Transverse colon (tissue), 4 donors: ENCODE measurements at regions not wholly inside any gene's neighbourhood (a gene's known extent, or its start where the extent isn't known, plus 50 kb on each side); places are given as distances from the start of the nearest gene placed in this dataset.

Experiments used
- DNase-seq: peaks from one replicate; pipeline ENCODE4 v3.0.0-alpha.2; 2019
- H3K27ac ChIP-seq, 4 donors: fragments of 200-600 bp; sonication (generic); 2 replicates each; pipeline ENCODE4 v1.5.1; 2016 to 2018; ENCODE audit warnings: inconsistent platforms in 4 of 4
- H3K27me3 ChIP-seq: fragments of 200-600 bp; sonication (generic); 2 replicates; pipeline ENCODE4 v1.5.1; 2017; ENCODE audit warnings: inconsistent platforms
- H3K36me3 ChIP-seq, 4 donors: fragments of 200-600 bp; sonication (generic); 2 replicates each; pipeline ENCODE4 v1.5.1; 2017 to 2019; ENCODE audit warnings: inconsistent platforms in 4 of 4
- H3K4me1 ChIP-seq, 4 donors: fragments of 200-600 bp; sonication (generic); 2 replicates each; pipeline ENCODE4 v1.5.1; 2017 to 2020; ENCODE audit warnings: inconsistent platforms in 4 of 4
- H3K4me3 ChIP-seq, 4 donors: fragments of 200-600 bp; sonication (generic); 1 replicate in 1 of 4; 2 replicates in 3 of 4; pipeline versions ENCODE4 v1.5.1 to v1.6.1; 2017 to 2019; ENCODE audit warnings: inconsistent platforms in 4 of 4
- H3K9me3 ChIP-seq, 2 donors: fragments of 200-600 bp; sonication (generic); 2 replicates each; pipeline ENCODE4 v1.5.1; 2017 to 2019; ENCODE audit warnings: inconsistent platforms in 2 of 2
- CTCF ChIP-seq, 5 experiments: fragments of 200-600 bp in 3 of 5; fragments of 450-650 bp in 2 of 5; sonication (generic) in 3 of 5; IDR thresholded peaks; 1 replicate in 2 of 5; 2 replicates in 3 of 5; pipeline ENCODE4 v1.5.1; 2016 to 2017; ENCODE audit warnings: antibody characterized with exemption in 5 of 5, inconsistent platforms in 3 of 5, mild to moderate bottlenecking in 2 of 5, moderate library complexity in 1 of 5
- EP300 ChIP-seq: sonication (generic); formaldehyde crosslinking; IDR thresholded peaks from one replicate; pipeline ENCODE4 v1.6.1; 2017; ENCODE audit warnings: antibody characterized with exemption, low read depth
- POLR2A ChIP-seq: fragments of 450-650 bp; IDR thresholded peaks from one replicate; pipeline ENCODE4 v1.6.1; 2016; ENCODE audit warnings: antibody characterized with exemption, mild to moderate bottlenecking, moderate library complexity
- POLR2AphosphoS5 ChIP-seq, 3 donors: sonication (generic); formaldehyde crosslinking; IDR thresholded peaks; one replicate each; pipeline ENCODE4 v1.6.1; 2016; ENCODE audit warnings: antibody characterized with exemption in 3 of 3
- WGBS, 2 donors: methylation state at CpG; one replicate each; pipeline ENCODE4 v1.1.5; 2018; ENCODE audit warnings: low coverage in 1 of 2; 5-methylcytosine and 5-hydroxymethylcytosine counted together
- in situ Hi-C, 4 donors: fragments of 200-750 bp; cut with MboI; loops; one replicate each; pipeline versions ENCODE4 v1.15.0 to v1.15.1; 2017; ENCODE audit warnings: low sequenced_read_pairs in 3 of 4, low pct_ligation_motif_present in 1 of 4, low pct_unique_long_range_greater_than_20kb in 1 of 4
- intact Hi-C: fragments of 100-400 bp; cut with DNase I; formaldehyde crosslinking; loops from one replicate; pipeline ENCODE4 v1.15.1; 2023; ENCODE audit warnings: low total_unique reads

- no peak for DNase-seq
- no peak overlapping the region for H3K4me3 ChIP-seq
- 81% methylated on average over 5 to 8 of the region's 8 CpGs for WGBS, 2 donors
- peak overlapping the region in 1 of 4 donors; percentile 53 for H3K27ac ChIP-seq
- peak in 1 of 5 experiments; percentile 39 for TF ChIP-seq CTCF (IDR thresholded peaks at IDR 0.05)
- no peak for TF ChIP-seq POLR2AphosphoS5 (IDR thresholded peaks at IDR 0.05)
- H3K27me3 ChIP-seq: no peaks in the 10 kb centered on the region
- in situ Hi-C loops: no loop called here
- peaks cover 12 to 51% (median 35%) of the 10 kb centered on the region in 4 donors for H3K4me1 ChIP-seq
- H3K9me3 ChIP-seq: no peaks in the 10 kb centered on the region
- no peaks in the 10 kb centered on the region for H3K36me3 ChIP-seq
- intact Hi-C loops: no loop called here
Measured at GRCh38 chr2:47266939-47267710, 90.8 kb upstream of the CALM2 start.

DNA sequence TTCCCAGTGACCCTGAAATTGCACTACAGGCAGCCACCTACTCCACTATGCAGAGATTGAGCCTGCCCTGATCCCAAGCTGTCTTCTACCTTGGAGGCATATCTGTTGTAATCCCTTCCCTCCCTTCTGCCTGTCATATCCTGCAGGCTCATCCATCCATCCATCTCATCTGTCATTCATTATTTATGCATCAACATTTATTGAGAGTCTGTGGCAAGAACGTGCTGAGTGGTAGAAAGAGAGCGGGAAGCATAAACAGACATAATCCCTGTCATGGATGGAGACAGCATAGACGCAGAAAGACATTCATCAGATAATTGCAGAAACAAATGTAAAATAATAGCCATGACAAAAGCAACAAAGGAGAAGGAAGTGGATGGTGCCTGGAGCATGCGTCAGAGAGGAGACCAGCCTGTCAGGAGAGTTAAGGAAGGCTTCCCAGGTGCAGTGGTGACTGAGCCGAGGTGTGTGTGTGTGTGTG lies 89.5 kb upstream of the CALM2 start:
- Histone ChIP-seq H3K4me1 (peaks cover 8 to 38% (median 26%) of the 10 kb centered on the region in 4 donors), H3K4me3 (no peak overlapping the region), H3K9me3 (no peaks in the 10 kb centered on the region), H3K36me3 (no peaks in the 10 kb centered on the region), H3K27ac (no peak overlapping the region), H3K27me3 (no peaks in the 10 kb centered on the region)
- DNase-seq: no peak
- 54 to 62% methylated on average over 5 of the region's 5 CpGs for WGBS, 2 donors
- intact Hi-C loops (no loop called here), in situ Hi-C loops (no loop called here)
- TF ChIP-seq CTCF (IDR thresholded peaks at IDR 0.05): no peak
- no peak for TF ChIP-seq POLR2A
- no peak for TF ChIP-seq EP300
- TF ChIP-seq POLR2AphosphoS5 (IDR thresholded peaks at IDR 0.05): no peak

DNA sequence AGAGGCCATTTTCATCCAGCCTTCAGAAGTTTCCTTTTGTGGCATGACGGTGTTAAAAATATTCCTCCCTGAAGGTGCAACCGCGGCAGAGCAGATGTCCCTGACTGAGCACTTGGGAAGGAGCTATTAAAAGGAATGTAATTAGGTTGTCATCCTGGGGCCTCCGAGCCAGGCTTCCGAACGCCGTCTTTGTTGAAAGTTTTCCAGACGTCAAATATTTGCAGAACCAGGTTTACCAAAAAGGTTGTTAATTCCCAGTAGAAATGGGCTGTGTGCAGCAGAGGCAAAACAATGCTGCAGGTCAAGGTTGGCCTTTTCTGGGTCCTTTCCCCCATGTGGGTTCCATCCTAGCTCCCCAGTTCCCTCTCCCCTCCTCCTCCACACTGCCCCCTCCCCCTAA lies 88.8 kb upstream of the CALM2 start:
- DNase-seq: no peak
- peaks cover 8 to 31% (median 23%) of the 10 kb centered on the region in 4 donors for H3K4me1 ChIP-seq
- TF ChIP-seq EP300: no peak
- in situ Hi-C loops: no loop called here
- no peaks in the 10 kb centered on the region for H3K36me3 ChIP-seq
- intact Hi-C loops: no loop called here
- H3K9me3 ChIP-seq: no peaks in the 10 kb centered on the region
- WGBS, 2 donors: 41 to 44% methylated on average over 2 to 8 of the region's 8 CpGs
- no peak overlapping the region for H3K27ac ChIP-seq
- H3K4me3 ChIP-seq: no peak overlapping the region
- no peaks in the 10 kb centered on the region for H3K27me3 ChIP-seq

GRCh38 chr2:47264686-47265085 lies 88.4 kb upstream of the CALM2 start:
- Histone ChIP-seq H3K27ac (no peak overlapping the region), H3K4me1 (peaks cover 8 to 27% (median 20%) of the 10 kb centered on the region in 4 donors), H3K9me3 (no peaks in the 10 kb centered on the region), H3K36me3 (no peaks in the 10 kb centered on the region), H3K27me3 (no peaks in the 10 kb centered on the region), H3K4me3 (no peak overlapping the region)
- TF ChIP-seq POLR2A (no peak), CTCF (IDR thresholded peaks at IDR 0.05) (no peak), EP300 (no peak), POLR2AphosphoS5 (IDR thresholded peaks at IDR 0.05) (no peak)
- no peak for DNase-seq
- 88 to 100% methylated on average over 2 to 8 of the region's 8 CpGs for WGBS, 2 donors
- in situ Hi-C loops: no loop called here
- intact Hi-C loops: no loop called here
